PFSK-1 (cell line): ENCODE measurements at regions not wholly inside any gene's neighbourhood (a gene's known extent, or its start where the extent isn't known, plus 50 kb on each side); places are given as distances from the start of the nearest gene placed in this dataset.

Source experiments
- FOXP2 ChIP-seq: optimal IDR thresholded peaks from 2 replicates; pipeline ENCODE3; 2011; ENCODE audit warnings: borderline replicate concordance, control low read depth, inconsistent platforms; ENCODE audit not compliant: insufficient read depth; ENCODE audit errors: extremely low read length, extremely low read depth
- POLR2AphosphoS5 ChIP-seq: IDR thresholded peaks from 2 replicates; pipeline ENCODE4 v1.6.1; 2012; ENCODE audit warnings: low read depth, mild to moderate bottlenecking, control low read depth, low read length, moderate library complexity
- REST ChIP-seq, 2 experiments: IDR thresholded peaks; 2 replicates each; pipeline versions ENCODE4 v1.6.1 to v1.8.0; 2011 to 2012; ENCODE audit warnings: low read depth in 2 of 2, low read length in 2 of 2, control low read depth in 1 of 2, inconsistent platforms in 1 of 2, mild to moderate bottlenecking in 1 of 2, moderate library complexity in 1 of 2; ENCODE audit not compliant: insufficient read depth in 1 of 2
- SIN3A ChIP-seq: IDR thresholded peaks from 2 replicates; pipeline ENCODE4 v1.6.1; 2012; ENCODE audit warnings: mild to moderate bottlenecking, low read length, moderate library complexity, borderline replicate concordance; ENCODE audit not compliant: insufficient read depth
- TAF1 ChIP-seq: IDR thresholded peaks from 2 replicates; pipeline ENCODE4 v1.6.1; 2012; ENCODE audit warnings: low read length, control low read depth, borderline replicate concordance; ENCODE audit not compliant: insufficient read depth

GRCh38 chr3:160152638-160153037, 72.6 kb upstream of the C3orf80 start:
- no peak for TF ChIP-seq TAF1
- no peak for TF ChIP-seq SIN3A
- no peak for TF ChIP-seq REST (IDR thresholded peaks at IDR 0.05; ENCODE audit: insufficient read depth in 1 of 2, low read depth in 2 of 2, low read length in 2 of 2)
- TF ChIP-seq POLR2AphosphoS5 = no peak
- no peak for TF ChIP-seq FOXP2
